ENCODE measurements at regions not wholly inside any gene's neighbourhood (a gene's known extent, or its start where the extent isn't known, plus 50 kb on each side); places are given as distances from the start of the nearest gene placed in this dataset.

DNA sequence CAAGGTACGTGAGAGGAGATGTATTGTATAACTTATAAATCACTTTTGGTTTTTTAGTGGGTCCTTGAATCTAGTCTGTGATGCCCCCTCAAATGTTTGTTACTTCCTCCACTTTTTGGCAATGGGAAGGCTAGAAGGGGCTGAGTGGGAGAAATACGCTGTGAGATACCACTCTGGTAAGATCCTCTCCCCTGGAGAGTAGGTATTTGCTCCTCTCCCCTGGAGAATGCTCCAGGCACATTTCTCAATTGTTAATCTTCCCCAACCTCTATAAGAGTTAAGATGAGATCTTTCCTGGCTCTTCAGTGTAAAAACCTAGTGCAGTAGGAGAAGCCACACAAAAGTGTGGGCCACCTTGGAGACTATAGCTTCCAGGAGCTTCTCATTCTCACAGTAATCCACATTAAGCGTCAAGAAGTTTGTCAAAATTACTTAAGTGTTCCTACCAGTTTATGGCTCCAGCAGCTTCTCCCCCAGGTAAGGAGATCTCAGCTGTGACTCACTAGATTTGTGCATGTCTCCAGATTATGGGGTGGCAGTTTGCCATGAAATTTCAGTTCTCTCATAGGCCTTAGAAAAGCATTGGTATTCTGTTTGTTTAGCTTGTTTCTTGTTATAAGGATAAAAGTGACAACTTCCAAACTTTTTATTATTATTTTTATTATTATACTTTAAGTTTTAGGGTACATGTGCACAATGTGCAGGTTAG is 182.6 kb downstream of the FSIP2 start:
- TF ChIP-seq MAX (CRISPR knock-in tag; IDR thresholded peaks at IDR 0.05) (no peak), ZNF639 (CRISPR knock-in tag; conservative IDR thresholded peaks at IDR 0.05 in 1 of 2, IDR thresholded peaks at IDR 0.05 in 1 of 2) (no peak), RBM22 (IDR thresholded peaks at IDR 0.05; ENCODE audit: low read depth, low read length, poor library complexity, severe bottlenecking) (no peak), CTCF (IDR thresholded peaks at IDR 0.05 in 2 of 3, conservative IDR thresholded peaks at IDR 0.05 in 1 of 3; ENCODE audit: insufficient read depth in 2 of 3, low read depth in 1 of 3, low read length in 3 of 3) (no peak), NR4A1 (CRISPR knock-in tag; IDR thresholded peaks at IDR 0.05) (no peak), NR4A1 (tag; IDR thresholded peaks at IDR 0.05) (no peak), KAT8 (IDR thresholded peaks at IDR 0.05; ENCODE audit: low read depth) (no peak), ZNF274 (IDR thresholded peaks at IDR 0.05; ENCODE audit: borderline replicate concordance, low read depth, low read length) (no peak), MYC (IDR thresholded peaks at IDR 0.05; ENCODE audit: low read depth, low read length) (no peak), MYC (CRISPR knock-in tag; IDR thresholded peaks at IDR 0.05; ENCODE audit: borderline replicate concordance, low read depth) (no peak), CBFB (CRISPR knock-in tag; IDR thresholded peaks at IDR 0.05) (no peak), TAF7 (tag; IDR thresholded peaks at IDR 0.05) (no peak), POLR2AphosphoS5 (IDR thresholded peaks at IDR 0.05; ENCODE audit: control insufficient read depth, insufficient read depth, low read depth, low read length) (no peak), STAG1 (CRISPR knock-in tag; IDR thresholded peaks at IDR 0.05; ENCODE audit: borderline replicate concordance) (no peak), RBM25 (IDR thresholded peaks at IDR 0.05; ENCODE audit: low read depth, low read length, severe bottlenecking) (no peak)
- TF ChIP-seq, protein P1, sequence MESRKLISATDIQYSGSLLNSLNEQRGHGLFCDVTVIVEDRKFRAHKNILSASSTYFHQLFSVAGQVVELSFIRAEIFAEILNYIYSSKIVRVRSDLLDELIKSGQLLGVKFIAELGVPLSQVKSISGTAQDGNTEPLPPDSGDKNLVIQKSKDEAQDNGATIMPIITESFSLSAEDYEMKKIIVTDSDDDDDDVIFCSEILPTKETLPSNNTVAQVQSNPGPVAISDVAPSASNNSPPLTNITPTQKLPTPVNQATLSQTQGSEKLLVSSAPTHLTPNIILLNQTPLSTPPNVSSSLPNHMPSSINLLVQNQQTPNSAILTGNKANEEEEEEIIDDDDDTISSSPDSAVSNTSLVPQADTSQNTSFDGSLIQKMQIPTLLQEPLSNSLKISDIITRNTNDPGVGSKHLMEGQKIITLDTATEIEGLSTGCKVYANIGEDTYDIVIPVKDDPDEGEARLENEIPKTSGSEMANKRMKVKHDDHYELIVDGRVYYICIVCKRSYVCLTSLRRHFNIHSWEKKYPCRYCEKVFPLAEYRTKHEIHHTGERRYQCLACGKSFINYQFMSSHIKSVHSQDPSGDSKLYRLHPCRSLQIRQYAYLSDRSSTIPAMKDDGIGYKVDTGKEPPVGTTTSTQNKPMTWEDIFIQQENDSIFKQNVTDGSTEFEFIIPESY (CRISPR knock-in tag; IDR thresholded peaks at IDR 0.05) = no peak
